ENCODE measurements at regions not wholly inside any gene's neighbourhood (a gene's known extent, or its start where the extent isn't known, plus 50 kb on each side); places are given as distances from the start of the nearest gene placed in this dataset.

DNA sequence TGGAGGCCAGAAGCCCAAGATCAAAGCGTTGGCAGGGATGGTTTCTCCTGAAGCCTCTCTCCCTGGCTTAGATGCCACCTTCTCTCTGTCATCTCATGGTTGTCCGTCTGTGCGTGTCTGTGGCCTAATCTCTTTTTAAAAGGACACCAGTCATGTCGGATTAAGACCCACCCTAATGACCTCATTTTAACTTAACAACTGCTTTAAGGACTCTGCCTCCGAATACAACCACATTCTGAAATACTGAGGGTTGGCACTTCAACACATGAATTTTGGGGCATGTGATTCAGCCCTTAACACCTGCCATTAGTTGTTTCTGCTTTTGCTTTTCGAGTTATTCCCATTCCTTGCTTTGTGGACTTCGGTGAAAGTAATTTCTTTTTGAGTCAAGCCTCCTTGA, 97.8 kb upstream of the SMIM21 start (continued):
- TF ChIP-seq, protein P1, sequence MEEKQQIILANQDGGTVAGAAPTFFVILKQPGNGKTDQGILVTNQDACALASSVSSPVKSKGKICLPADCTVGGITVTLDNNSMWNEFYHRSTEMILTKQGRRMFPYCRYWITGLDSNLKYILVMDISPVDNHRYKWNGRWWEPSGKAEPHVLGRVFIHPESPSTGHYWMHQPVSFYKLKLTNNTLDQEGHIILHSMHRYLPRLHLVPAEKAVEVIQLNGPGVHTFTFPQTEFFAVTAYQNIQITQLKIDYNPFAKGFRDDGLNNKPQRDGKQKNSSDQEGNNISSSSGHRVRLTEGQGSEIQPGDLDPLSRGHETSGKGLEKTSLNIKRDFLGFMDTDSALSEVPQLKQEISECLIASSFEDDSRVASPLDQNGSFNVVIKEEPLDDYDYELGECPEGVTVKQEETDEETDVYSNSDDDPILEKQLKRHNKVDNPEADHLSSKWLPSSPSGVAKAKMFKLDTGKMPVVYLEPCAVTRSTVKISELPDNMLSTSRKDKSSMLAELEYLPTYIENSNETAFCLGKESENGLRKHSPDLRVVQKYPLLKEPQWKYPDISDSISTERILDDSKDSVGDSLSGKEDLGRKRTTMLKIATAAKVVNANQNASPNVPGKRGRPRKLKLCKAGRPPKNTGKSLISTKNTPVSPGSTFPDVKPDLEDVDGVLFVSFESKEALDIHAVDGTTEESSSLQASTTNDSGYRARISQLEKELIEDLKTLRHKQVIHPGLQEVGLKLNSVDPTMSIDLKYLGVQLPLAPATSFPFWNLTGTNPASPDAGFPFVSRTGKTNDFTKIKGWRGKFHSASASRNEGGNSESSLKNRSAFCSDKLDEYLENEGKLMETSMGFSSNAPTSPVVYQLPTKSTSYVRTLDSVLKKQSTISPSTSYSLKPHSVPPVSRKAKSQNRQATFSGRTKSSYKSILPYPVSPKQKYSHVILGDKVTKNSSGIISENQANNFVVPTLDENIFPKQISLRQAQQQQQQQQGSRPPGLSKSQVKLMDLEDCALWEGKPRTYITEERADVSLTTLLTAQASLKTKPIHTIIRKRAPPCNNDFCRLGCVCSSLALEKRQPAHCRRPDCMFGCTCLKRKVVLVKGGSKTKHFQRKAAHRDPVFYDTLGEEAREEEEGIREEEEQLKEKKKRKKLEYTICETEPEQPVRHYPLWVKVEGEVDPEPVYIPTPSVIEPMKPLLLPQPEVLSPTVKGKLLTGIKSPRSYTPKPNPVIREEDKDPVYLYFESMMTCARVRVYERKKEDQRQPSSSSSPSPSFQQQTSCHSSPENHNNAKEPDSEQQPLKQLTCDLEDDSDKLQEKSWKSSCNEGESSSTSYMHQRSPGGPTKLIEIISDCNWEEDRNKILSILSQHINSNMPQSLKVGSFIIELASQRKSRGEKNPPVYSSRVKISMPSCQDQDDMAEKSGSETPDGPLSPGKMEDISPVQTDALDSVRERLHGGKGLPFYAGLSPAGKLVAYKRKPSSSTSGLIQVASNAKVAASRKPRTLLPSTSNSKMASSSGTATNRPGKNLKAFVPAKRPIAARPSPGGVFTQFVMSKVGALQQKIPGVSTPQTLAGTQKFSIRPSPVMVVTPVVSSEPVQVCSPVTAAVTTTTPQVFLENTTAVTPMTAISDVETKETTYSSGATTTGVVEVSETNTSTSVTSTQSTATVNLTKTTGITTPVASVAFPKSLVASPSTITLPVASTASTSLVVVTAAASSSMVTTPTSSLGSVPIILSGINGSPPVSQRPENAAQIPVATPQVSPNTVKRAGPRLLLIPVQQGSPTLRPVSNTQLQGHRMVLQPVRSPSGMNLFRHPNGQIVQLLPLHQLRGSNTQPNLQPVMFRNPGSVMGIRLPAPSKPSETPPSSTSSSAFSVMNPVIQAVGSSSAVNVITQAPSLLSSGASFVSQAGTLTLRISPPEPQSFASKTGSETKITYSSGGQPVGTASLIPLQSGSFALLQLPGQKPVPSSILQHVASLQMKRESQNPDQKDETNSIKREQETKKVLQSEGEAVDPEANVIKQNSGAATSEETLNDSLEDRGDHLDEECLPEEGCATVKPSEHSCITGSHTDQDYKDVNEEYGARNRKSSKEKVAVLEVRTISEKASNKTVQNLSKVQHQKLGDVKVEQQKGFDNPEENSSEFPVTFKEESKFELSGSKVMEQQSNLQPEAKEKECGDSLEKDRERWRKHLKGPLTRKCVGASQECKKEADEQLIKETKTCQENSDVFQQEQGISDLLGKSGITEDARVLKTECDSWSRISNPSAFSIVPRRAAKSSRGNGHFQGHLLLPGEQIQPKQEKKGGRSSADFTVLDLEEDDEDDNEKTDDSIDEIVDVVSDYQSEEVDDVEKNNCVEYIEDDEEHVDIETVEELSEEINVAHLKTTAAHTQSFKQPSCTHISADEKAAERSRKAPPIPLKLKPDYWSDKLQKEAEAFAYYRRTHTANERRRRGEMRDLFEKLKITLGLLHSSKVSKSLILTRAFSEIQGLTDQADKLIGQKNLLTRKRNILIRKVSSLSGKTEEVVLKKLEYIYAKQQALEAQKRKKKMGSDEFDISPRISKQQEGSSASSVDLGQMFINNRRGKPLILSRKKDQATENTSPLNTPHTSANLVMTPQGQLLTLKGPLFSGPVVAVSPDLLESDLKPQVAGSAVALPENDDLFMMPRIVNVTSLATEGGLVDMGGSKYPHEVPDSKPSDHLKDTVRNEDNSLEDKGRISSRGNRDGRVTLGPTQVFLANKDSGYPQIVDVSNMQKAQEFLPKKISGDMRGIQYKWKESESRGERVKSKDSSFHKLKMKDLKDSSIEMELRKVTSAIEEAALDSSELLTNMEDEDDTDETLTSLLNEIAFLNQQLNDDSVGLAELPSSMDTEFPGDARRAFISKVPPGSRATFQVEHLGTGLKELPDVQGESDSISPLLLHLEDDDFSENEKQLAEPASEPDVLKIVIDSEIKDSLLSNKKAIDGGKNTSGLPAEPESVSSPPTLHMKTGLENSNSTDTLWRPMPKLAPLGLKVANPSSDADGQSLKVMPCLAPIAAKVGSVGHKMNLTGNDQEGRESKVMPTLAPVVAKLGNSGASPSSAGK (IDR thresholded peaks at IDR 0.05) = no peak
- TF ChIP-seq, protein P2, sequence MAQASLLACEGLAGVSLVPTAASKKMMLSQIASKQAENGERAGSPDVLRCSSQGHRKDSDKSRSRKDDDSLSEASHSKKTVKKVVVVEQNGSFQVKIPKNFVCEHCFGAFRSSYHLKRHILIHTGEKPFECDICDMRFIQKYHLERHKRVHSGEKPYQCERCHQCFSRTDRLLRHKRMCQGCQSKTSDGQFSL (CRISPR knock-in tag; IDR thresholded peaks at IDR 0.05) = no peak
- TF ChIP-seq, protein P2 (tag; IDR thresholded peaks at IDR 0.05) = no peak
- no peak for TF ChIP-seq ZBTB8A (IDR thresholded peaks at IDR 0.05; ENCODE audit: partially characterized antibody)

All from K562 (cell line).